Osteoblast (primary cell): ENCODE measurements at regions not wholly inside any gene's neighbourhood (a gene's known extent, or its start where the extent isn't known, plus 50 kb on each side); places are given as distances from the start of the nearest gene placed in this dataset.

Source experiments
- DNase-seq: peaks from one replicate; pipeline ENCODE4 v3.0.0; 2011; ENCODE audit warnings: low spot score, mixed read lengths; ENCODE audit not compliant: insufficient read length; ENCODE audit errors: missing footprints
- H2AFZ ChIP-seq: 2 replicates; pipeline ENCODE4 v1.6.0; 2011; ENCODE audit warnings: mild to moderate bottlenecking, low read length
- H3K27ac ChIP-seq: 2 replicates; pipeline ENCODE4 v1.5.1; 2011; ENCODE audit warnings: mild to moderate bottlenecking, low read depth, low read length, moderate library complexity
- H3K27me3 ChIP-seq: 2 replicates; pipeline ENCODE4 v1.6.0; 2012; ENCODE audit warnings: mild to moderate bottlenecking, control low read depth, inconsistent platforms, low read length, moderate library complexity; ENCODE audit not compliant: insufficient read depth
- H3K36me3 ChIP-seq: 2 replicates; pipeline ENCODE4 v1.5.1; 2011; ENCODE audit warnings: mild to moderate bottlenecking, low read length, control low read depth, moderate library complexity; ENCODE audit not compliant: insufficient read depth
- H3K4me1 ChIP-seq: 2 replicates; pipeline ENCODE4 v1.5.1; 2011; ENCODE audit warnings: mild to moderate bottlenecking, low read length, control low read depth, moderate library complexity; ENCODE audit not compliant: insufficient read depth
- H3K4me2 ChIP-seq: 2 replicates; pipeline ENCODE4 v1.6.0; 2011; ENCODE audit warnings: mild to moderate bottlenecking, low read length; ENCODE audit not compliant: insufficient read depth
- H3K4me3 ChIP-seq: fragments of 200-600 bp; sonication (generic); 3 replicates; pipeline ENCODE4 v1.5.1; 2012; ENCODE audit warnings: mild to moderate bottlenecking, low read length, inconsistent platforms; ENCODE audit not compliant: insufficient read depth
- H3K79me2 ChIP-seq: 2 replicates; pipeline ENCODE4 v1.6.0; 2012; ENCODE audit warnings: mild to moderate bottlenecking, low read length, control low read depth, inconsistent platforms; ENCODE audit not compliant: insufficient read depth
- H3K9me3 ChIP-seq: 2 replicates; pipeline ENCODE4 v1.5.1; 2011; ENCODE audit warnings: low read depth, low read length, control low read depth
- H4K20me1 ChIP-seq: 2 replicates; pipeline ENCODE4 v1.6.0; 2012; ENCODE audit warnings: mild to moderate bottlenecking, low read length, control low read depth; ENCODE audit not compliant: insufficient read depth
- TF ChIP-seq, protein P1 (sequence below): IDR thresholded peaks from 2 replicates; pipeline ENCODE4 v1.5.1; 2011; ENCODE audit warnings: mild to moderate bottlenecking, low read depth, low read length, moderate library complexity; ENCODE audit errors: extremely low read depth

GRCh38 chr12:84660139-84660538, 252.5 kb downstream of the SLC6A15 start:
- H2AFZ ChIP-seq = no peak overlapping the region
- H3K79me2 ChIP-seq = no peaks in the 10 kb centered on the region
- H3K27me3 ChIP-seq = no peaks in the 10 kb centered on the region
- no peaks in the 10 kb centered on the region for H3K9me3 ChIP-seq
- H3K27ac ChIP-seq = no peak overlapping the region
- no peak overlapping the region for H3K4me3 ChIP-seq
- no peaks in the 10 kb centered on the region for H3K36me3 ChIP-seq
- DNase-seq = no peak
- TF ChIP-seq, protein P1, sequence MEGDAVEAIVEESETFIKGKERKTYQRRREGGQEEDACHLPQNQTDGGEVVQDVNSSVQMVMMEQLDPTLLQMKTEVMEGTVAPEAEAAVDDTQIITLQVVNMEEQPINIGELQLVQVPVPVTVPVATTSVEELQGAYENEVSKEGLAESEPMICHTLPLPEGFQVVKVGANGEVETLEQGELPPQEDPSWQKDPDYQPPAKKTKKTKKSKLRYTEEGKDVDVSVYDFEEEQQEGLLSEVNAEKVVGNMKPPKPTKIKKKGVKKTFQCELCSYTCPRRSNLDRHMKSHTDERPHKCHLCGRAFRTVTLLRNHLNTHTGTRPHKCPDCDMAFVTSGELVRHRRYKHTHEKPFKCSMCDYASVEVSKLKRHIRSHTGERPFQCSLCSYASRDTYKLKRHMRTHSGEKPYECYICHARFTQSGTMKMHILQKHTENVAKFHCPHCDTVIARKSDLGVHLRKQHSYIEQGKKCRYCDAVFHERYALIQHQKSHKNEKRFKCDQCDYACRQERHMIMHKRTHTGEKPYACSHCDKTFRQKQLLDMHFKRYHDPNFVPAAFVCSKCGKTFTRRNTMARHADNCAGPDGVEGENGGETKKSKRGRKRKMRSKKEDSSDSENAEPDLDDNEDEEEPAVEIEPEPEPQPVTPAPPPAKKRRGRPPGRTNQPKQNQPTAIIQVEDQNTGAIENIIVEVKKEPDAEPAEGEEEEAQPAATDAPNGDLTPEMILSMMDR = no peak
- H4K20me1 ChIP-seq = no peaks in the 10 kb centered on the region
- no peak overlapping the region for H3K4me2 ChIP-seq
- H3K4me1 ChIP-seq = no peaks in the 10 kb centered on the region

GRCh38 chr12:84658877-84659276, 253.7 kb downstream of the SLC6A15 start:
- Histone ChIP-seq H3K9me3 (no peaks in the 10 kb centered on the region), H3K36me3 (no peaks in the 10 kb centered on the region), H3K4me1 (no peaks in the 10 kb centered on the region), H3K79me2 (no peaks in the 10 kb centered on the region), H3K27me3 (no peaks in the 10 kb centered on the region), H2AFZ (no peak overlapping the region), H4K20me1 (no peaks in the 10 kb centered on the region), H3K4me3 (no peak overlapping the region), H3K27ac (no peak overlapping the region), H3K4me2 (no peak overlapping the region)
- no peak for DNase-seq
- TF ChIP-seq, protein P1 = no peak

GRCh38 chr12:84656705-84657104, 255.9 kb downstream of the SLC6A15 start:
- Histone ChIP-seq H3K4me3 (no peak overlapping the region), H4K20me1 (no peaks in the 10 kb centered on the region)

GRCh38 chr12:84653482-84653881, 259.1 kb downstream of the SLC6A15 start:
- Histone ChIP-seq H3K36me3 (no peaks in the 10 kb centered on the region), H4K20me1 (no peaks in the 10 kb centered on the region), H3K27ac (no peak overlapping the region), H3K9me3 (no peaks in the 10 kb centered on the region), H3K4me3 (no peak overlapping the region), H3K4me2 (no peak overlapping the region), H2AFZ (no peak overlapping the region), H3K4me1 (no peaks in the 10 kb centered on the region), H3K27me3 (no peaks in the 10 kb centered on the region), H3K79me2 (no peaks in the 10 kb centered on the region)
- TF ChIP-seq, protein P1 = no peak
- no peak for DNase-seq

More at GRCh38 chr12:84656705-84657104, 255.9 kb downstream of the SLC6A15 start:
- TF ChIP-seq, protein P1 = no peak
- no peak for DNase-seq
- Histone ChIP-seq H3K79me2 (no peaks in the 10 kb centered on the region), H3K27ac (no peak overlapping the region), H2AFZ (no peak overlapping the region), H3K27me3 (no peaks in the 10 kb centered on the region), H3K4me1 (no peaks in the 10 kb centered on the region), H3K4me2 (no peak overlapping the region), H3K36me3 (no peaks in the 10 kb centered on the region), H3K9me3 (no peaks in the 10 kb centered on the region)
